ENCODE measurements at regions not wholly inside any gene's neighbourhood (a gene's known extent, or its start where the extent isn't known, plus 50 kb on each side); places are given as distances from the start of the nearest gene placed in this dataset.
"Not testable (repeated sequence)": the region's sequence is repeated elsewhere in the genome, so short reads cannot be mapped to it uniquely, and the experiment has no call there.

- TF ChIP-seq ERF (CRISPR knock-in tag; IDR thresholded peaks at IDR 0.05); PRPF4 (IDR thresholded peaks at IDR 0.05; ENCODE audit: low read depth, low read length, poor library complexity, severe bottlenecking); FOXP4 (CRISPR knock-in tag; IDR thresholded peaks at IDR 0.05); BCL3 (CRISPR knock-in tag; IDR thresholded peaks at IDR 0.05); ZNF562 (CRISPR knock-in tag; IDR thresholded peaks at IDR 0.05; ENCODE audit: borderline replicate concordance); CTCF (CRISPR knock-in tag; IDR thresholded peaks at IDR 0.05); DPF2 (CRISPR knock-in tag; IDR thresholded peaks at IDR 0.05; ENCODE audit: borderline replicate concordance, low read depth); NFIC (IDR thresholded peaks at IDR 0.05; ENCODE audit: low read length); ZNF672 (CRISPR knock-in tag; IDR thresholded peaks at IDR 0.05); SRSF1 (optimal IDR thresholded peaks at IDR 0.05; ENCODE audit: low read depth, low read length); EZH2 (conservative IDR thresholded peaks at IDR 0.05; ENCODE audit: low read depth, low read length): not testable (repeated sequence)
Measured at GRCh38 chrX:21219208-21219607, 155.0 kb upstream of the CNKSR2 start.

Data from HepG2 (cell line).